H4 (cell line): ENCODE measurements at regions not wholly inside any gene's neighbourhood (a gene's known extent, or its start where the extent isn't known, plus 50 kb on each side); places are given as distances from the start of the nearest gene placed in this dataset.

Experiments
- DNase-seq: peaks from one replicate; pipeline ENCODE4 v3.0.0-alpha.2; 2015; ENCODE audit warnings: low spot score

- DNase-seq, result no peak
Observed at GRCh38 chr15:61742591-61742990, 317.7 kb downstream of the VPS13C start.

GRCh38 chr15:61736790-61737189 is 323.5 kb downstream of the VPS13C start:
- DNase-seq, result no peak

- DNase-seq, result no peak
Observed at GRCh38 chr15:61731099-61731498, 329.1 kb downstream of the VPS13C start.

DNA sequence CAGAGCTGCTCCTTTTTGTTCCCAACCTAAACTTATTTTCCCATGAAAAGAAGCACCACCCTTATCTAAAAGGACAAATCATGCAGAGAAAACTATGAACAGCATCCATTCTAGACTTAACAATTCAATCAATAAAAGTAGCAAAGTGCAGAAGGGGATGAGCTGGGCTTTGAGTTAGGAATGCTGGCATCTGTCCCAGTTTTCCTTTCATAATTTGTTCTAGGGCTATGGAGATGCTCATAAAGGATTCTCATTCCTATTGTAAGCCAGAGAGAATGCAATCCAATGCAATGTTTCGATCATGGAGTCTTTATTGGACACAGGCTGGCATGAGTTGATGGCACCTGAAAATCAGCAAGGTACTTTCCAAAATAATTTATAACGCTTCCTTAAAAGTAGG is 330.6 kb downstream of the VPS13C start:
- no peak for DNase-seq

DNA sequence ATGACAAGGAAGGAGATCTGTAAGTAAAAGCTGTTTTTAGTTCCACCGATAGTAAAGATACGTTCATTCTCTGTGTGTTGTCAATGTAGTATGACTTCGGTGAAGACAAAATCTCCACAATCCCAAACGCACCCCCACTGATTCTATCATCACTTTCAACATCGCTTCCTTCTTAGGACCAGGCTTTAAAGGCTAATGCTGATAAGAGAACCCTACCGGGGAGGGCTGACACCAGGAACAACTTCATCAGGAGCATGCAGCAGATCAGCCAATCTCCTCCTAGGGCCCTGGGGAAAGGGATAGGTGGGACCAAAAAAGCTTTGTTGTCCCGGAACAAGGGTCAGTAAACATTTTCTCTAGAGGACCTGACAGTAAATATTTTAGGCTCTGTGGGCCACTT is 334.1 kb downstream of the VPS13C start:
- no peak for DNase-seq

DNA sequence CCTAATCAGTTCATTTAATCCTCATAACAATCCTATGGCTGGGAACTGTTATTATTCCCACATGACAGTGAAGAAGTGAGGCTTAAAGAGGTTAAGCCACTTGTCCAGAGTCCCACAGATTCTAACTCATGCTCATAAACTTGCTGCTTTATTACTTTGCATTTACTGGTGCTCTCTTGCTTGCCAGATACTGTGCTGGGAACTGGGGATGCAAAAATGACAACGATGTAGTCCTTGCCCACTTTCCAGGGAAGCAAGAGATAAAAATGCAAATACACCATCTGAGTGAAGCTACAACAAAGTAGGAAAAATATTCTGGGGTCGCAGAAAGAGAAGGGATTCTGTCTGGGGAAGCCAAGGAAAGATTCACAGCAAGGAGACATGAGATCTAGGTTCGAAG is 335.0 kb downstream of the VPS13C start:
- no peak for DNase-seq

DNA sequence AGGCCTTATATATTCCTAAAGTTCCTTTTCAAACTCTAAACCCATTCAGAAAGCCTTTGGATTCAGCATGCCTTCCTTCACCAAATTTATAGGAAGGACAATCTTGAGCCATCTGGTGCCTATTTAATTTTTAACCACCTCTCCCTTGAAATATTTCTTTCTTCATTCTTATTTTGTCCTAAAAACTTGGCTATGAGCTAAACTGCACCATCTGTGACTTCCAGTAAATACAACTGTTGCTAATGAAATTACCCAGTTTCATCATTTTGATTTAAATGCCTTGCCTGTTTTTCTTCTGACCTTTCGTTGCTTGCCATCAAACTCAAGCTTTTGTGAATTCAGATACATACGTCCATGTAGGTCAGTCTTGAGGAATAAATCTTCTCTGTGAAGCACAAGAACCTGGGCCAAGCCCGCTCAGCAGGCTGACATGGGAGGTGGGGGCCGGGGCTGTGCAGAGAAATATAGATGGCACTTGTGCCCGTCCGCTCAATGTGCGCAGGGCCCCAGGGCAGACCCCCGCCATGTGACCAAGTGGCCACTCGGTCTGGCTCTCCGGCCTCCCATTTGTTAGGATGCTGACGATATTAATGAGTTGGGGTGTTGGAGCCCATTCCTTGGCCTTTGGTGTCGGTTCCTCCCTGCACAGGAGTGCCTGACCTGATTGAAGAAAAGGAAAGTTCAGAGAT is 335.9 kb downstream of the VPS13C start:
- no peak for DNase-seq

DNA sequence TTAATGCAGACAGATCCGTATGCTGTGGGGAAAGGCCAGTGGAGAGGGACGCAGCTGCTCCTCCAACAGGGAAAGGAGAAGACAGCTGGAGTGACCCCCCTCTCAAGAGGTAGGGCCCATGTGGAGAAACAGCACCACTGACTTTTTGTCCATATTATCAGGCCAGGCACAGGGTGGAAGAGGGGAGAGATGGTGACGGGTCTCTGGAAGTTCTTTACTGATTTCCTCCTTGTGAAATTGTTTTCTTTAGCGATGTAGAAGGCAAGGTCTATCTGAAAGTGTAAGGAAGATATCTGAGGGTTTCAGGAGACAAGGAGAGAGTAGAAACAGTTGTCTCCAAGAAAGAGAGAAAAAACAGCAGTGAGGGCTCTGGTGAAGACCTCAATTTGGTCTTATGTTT is 338.8 kb downstream of the VPS13C start:
- DNase-seq, result no peak

- DNase-seq, result no peak
Observed at GRCh38 chr15:61720197-61720704, 340.0 kb downstream of the VPS13C start.

DNA sequence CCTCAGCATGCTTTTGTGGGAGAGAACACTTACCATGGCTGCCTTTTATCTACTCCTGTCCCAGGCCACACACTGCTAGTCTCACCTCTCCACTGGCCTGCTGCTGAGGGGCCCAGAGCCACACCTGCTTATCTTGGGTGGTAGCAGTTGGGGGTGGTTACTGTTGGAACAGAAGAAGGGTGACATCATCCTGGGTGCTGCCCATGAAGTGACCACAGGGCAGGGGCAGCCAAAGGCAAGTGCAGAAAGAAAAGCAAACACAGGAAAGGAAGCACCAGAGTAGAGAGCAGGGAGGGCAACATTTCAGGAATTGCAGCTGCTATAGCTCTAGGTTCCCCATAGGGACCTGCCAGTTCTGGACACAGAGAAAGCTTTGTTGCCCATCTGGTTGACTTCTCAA is 345.2 kb downstream of the VPS13C start:
- peak; percentile 67 for DNase-seq

DNA sequence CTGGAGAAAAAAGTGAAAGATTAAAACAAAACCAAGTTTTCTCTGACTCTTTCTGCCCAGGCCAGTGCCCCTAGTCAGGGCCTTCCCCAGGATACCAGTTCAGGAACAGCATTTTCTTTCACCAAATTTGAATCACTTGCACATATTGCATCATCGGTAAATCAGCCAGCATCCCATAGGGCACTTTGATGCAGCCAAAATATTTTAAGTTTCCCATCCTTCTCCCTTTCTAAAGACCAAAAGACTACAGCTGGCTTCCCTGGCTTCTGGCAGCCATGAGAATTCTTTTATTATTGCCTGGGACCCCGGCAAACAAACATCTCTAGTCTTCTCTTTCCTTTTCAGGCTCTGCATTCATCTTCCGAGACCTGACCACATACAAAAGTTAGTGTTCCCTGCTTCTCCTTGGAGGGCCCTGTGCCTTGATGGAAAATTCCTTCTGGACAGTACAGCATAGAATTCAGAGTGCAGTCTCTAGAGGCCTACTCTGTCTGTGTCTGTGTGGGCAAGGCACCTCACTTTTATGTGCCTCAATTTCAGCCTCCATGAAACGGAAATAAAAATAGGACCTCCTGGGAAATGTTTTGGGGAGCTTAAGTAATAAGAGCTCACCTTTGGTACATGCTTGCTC is 348.0 kb downstream of the VPS13C start:
- DNase-seq, result no peak

- no peak for DNase-seq
Observed at GRCh38 chr15:61702224-61703020, 357.8 kb downstream of the VPS13C start.

GRCh38 chr15:61701455-61701854 is 358.8 kb downstream of the VPS13C start:
- no peak for DNase-seq

GRCh38 chr15:61700803-61701202 is 359.4 kb downstream of the VPS13C start:
- DNase-seq, result no peak

GRCh38 chr15:61697796-61698195 is 362.5 kb downstream of the VPS13C start:
- no peak for DNase-seq

DNA sequence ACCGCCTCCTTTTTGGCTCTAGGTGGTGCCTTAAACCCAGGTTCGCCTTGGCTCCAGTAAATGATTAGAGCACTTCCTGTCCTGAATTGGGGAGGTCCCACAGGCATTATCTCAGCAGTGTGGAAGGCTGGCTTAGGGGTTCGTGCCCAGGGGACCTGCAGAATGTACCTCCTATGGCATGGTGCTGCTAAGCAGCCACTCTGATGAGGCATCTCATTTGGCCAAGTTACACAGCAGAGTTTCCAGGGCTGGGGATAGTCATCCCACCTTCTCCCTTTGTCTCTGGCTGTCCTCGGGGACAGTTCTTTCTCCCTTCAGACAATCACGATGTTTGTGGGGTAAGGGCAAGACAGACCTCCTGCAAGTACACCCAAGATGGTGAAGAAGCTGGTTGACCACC is 371.2 kb downstream of the VPS13C start:
- no peak for DNase-seq

DNA sequence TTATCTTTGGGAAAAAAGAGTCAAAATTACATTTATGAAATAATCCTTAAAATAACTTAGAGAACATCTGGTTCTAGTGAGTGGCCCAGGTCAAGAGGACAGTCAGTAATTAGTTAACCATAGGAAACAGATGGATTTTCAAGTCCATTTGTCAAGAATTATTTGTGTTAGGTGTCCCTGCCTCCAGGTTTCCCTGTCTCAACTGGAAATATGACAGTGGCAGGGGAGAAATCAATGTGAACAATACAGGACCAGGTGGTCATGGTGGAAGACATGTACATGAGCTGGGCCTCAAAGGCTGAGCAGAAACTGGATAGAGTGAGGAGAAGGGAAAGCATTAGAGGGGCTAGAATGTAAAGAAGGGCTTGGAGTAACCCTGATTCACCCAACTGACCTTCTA is 372.6 kb downstream of the VPS13C start:
- DNase-seq, result no peak

DNA sequence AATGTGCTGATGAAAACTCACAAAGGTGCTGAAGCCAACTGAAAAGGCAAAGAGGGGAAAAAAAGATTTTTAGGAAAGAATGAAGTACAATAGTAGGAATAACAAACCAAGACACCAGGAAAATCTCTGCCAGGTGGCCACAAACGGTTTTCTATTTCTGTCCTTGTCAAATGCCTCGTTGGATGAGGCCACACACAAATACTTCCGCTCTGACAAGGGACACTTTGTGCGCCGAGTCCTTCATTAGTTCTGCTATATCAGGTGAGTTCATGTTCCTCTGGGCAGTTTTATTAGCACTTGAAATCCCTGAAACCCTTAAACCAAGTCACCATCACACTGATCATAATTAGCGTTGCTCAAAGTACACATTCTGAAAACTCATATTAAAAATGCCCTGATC is 373.1 kb downstream of the VPS13C start:
- DNase-seq, result no peak

DNA sequence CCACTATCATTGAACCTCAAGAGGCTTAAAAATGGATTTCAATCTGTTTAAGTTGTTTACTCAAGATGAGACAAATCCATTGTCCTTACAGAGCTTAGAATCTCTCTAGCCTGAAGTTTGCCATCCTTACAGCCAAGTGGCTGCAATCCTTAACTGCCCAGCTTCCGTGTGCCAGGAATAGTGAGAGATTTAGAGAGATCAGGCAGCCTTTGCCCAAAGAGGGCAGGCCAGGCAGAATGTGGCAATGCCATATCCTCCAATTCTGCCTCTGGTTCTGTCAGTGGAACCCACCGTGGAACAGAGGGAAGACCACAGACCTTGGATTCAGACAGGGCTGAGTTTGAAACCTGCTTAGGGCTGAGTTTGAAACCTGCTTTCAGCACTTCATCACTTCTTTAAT is 374.3 kb downstream of the VPS13C start:
- no peak for DNase-seq

DNA sequence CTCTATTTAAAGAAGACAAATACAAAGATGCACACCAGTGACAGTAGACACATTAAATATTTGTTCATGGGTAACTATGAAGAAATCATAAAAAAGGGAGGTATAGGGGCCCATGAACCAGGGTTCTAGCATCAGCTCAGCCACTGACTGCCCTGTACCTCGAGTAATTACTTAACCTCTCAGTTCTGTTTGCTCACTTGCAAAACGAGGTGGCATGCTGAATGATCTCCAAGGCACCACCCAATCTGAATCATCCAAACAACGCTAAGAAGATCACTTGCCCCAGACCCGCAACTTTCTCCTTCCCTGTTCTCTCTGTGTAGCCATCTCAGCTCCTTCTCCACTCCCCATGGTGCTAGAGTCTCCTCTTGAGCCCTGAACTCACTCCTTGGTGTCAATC is 374.7 kb downstream of the VPS13C start:
- no peak for DNase-seq

GRCh38 chr15:61684749-61685467 is 375.3 kb downstream of the VPS13C start:
- DNase-seq, result no peak
